GM20431 (cell line): ENCODE measurements at regions not wholly inside any gene's neighbourhood (a gene's known extent, or its start where the extent isn't known, plus 50 kb on each side); places are given as distances from the start of the nearest gene placed in this dataset.
"Not testable (repeated sequence)": the region's sequence is repeated elsewhere in the genome, so short reads cannot be mapped to it uniquely, and the experiment has no call there.

ENCODE experiments used
- in situ Hi-C: fragments of 300-500 bp; cut with MseI, MboI; formaldehyde crosslinking; loops from one replicate; pipeline ENCODE4 v1.15.0; 2020; ENCODE audit warnings: low sequenced_read_pairs; ENCODE audit not compliant: unreplicated experiment

DNA sequence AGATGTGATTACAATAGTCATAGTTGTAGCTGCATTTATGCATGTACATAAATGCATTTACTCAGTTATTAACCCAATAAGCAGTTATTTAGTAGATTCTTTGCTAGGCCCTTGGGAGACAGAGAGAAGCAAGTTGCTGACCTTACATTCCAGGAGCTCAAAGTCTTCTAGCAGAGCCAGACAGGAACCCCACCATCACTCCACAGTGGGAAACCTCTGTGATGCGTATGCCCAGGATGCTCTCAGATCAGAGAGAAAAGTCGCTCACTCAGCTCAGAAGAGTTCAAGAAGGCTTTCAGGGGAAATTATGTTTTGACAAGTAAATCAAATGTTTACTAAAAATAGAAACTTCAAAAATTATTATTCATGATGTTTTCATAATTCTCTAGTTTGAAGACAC, 146.3 kb upstream of the EXOC2 start:
- in situ Hi-C loops = no loop called here

DNA sequence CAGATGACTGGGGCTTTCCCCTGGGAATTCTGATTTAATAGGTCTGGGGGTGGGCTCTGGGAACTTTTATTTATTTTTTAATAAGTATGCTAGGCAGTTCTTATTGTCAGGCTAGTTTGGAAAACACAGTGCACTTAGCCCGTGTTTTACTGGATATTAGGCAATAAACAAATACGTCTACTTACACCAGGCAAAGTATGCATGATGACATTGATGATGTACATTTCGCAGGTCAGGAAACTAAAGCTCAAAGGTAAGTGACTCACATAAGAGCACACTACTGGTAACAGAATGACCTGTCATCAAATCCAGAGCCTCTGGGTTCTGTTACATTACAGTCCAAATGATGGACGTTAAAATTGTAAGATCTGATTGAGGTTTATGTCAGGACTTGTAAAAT, 144.4 kb upstream of the EXOC2 start:
- in situ Hi-C loops = no loop called here

DNA sequence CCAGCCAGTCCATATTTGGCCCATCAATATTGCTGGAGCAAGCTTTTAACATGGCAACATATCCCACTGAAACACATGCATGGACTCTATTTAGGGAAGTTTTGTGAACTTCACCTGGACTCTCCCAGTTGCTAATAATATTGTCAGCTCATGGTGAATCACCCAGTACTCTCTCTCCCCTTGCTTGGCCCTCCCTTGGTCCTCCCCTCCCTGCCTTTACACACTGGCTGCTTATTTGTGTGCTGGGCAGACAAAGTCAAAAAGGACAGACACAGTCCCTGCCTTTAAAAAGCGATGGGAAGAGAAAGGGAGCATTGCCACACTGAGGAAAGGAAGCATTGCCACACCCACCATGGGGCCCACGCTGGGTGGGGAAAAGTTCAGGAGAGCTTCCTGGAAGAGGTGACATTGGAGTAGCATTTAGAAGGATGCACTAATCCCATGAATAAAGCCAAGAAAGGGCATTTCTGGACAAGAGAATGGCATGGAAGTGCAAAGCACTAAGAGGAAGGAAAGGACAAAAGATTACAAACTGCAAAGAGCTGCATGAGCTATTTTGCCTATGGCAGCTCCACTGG, 143.4 kb upstream of the EXOC2 start:
- in situ Hi-C loops = no loop called here

DNA sequence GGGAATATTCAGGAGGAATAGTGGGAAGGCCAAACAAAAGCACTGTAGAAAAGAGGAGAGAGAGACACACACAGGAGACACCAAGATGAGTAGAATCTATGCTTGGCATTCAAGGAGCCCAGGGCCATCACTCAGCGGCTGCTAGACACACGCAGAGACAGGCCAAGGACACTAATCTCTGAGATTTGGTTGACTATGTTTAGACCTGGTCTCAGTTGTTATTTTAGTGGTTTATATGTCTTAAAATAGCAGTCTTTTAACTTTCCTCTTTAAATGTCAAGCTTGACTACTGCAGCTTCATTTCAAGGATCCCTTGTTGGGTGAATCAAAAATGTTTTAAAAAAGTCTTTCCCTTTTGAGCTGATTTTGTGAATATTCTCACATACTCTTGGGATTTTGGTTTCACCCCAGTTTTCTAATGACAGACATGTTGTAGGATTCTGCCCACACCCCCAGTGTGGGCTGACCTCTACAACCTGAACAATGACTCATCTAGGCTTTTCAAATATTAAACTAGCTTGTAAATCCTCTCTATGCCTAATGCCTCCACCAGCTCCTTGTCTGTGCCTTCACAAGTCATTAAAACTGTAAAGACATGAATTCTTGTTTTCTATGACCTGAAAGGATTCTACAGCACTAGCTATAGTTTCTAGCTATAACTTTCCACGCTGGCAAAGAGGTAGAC, 142.7 kb upstream of the EXOC2 start:
- in situ Hi-C loops = no loop called here

DNA sequence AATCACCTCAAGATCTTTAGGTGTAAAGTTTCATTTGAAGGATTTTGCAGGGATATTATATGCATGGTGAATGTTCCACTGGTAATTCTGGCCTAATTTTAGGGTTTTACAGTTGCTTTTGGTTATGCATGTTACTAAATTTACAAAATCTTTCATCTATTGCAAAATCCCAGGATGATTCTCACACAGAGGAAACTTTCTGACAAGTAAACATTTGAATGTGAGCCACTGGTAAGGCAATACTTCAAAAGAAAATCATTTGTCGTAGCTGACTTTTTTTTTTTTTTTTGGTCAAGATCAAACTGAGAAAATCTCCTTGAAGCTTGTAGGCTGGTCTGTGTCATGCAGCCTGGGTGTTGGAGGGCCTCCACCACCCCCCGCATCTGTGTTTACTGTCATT, 141.9 kb upstream of the EXOC2 start:
- in situ Hi-C loops = no loop called here

DNA sequence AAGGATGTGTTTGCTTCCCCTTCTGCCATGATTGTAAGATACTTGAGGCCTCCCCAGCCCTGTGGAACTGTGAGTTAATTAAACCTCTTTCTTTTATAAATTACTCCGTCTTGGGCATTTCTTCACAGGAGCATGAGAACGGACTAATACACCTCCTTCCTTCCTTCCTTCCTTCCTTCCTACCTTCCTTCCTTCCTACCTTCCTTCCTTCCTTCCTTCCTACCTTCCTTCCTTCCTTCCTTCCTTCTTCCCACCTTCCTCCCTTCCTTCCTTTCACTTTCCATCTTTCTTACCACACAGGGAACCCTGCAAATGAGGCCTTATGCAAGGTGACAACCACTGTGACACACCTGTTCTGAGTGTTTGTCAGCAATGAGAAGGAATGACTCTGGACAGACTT, 141.3 kb upstream of the EXOC2 start:
- in situ Hi-C loops = no loop called here

DNA sequence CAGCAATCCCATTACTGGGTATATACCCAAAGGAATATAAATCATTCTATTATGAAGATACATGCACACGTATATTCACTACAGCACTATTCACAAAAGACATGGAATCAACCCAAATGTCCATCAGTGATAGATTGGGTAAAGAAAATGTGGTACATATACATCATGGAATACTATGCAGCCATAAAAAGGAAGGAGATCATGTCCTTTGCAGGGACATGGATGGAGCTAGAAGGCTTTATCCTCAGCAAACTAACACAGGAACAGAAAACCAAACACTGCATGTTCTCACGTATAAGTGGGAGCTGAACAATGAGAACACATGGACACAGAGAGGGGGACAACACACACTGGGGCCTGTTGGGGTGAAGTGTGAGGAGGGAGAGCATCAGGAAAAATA, 139.9 kb upstream of the EXOC2 start:
- in situ Hi-C loops = not testable (repeated sequence)

DNA sequence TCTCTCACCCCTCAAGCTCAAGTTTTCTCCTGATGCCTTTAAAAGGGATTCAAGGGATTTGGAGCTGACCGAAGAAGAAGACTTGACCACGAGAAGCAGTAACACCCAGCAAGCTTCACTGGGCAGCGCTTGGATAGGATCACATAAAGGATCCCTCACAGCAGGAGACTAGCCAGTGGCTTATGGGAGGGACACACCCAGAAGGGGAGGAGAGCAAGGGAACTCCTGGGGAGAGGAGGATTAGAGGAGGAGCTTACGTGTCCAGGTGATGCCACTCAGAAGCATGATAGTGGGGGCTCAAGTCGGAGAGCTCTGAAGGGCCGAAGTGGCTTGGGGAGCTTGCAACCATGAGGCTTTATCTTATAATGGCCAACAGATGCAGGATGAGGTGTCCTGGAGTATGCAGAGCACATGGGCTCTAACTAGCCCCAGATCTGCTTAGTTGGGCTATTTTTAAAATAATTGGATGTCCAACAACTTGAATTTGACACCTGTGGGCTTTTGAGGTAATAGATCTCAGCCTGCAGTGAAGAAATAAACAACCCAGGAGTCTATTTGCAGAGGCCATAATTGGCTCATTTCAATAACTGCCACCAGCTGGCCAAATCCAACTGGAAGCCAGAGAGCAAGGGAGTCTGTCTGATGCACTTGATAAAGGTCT, 137.9 kb upstream of the EXOC2 start:
- in situ Hi-C loops = no loop called here

DNA sequence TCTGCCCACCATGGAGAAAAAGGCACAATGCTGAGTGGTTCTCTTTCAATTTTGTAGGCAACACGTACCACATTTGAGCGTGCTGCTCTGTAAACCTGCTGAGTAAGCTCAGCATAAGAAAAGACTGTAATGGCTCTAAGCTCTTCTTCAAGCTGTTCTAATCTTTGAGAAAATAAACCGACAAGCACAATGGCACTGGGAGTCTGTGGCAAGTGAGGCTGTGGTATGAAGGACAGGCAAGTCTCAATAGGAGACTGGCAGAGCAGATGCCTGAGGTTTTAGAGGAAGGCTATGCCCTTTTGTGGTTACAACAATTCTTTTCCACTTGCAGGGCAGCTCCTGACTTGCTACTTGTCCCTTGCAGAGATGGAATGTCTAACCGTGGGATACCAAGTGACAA, 136.7 kb upstream of the EXOC2 start:
- in situ Hi-C loops = no loop called here

DNA sequence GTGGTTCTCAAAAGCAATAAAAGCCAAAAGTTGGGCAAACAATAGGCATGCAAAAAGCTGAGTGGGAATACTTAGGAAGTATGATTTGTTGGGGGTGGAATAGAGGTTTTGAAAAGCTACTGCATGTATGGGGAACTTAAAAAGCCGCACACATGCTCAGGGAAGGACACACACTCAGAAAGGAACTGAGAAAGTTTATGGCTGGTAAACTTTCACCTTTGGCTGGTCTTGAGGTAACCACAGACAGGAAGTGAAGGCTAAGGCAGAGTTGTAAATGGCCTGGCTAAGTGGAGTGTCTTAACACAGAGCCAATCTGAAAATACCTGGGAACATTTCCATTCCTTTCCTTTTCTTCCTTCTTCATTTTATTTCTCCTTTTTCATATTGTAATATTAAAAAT, 134.5 kb upstream of the EXOC2 start:
- in situ Hi-C loops = no loop called here

DNA sequence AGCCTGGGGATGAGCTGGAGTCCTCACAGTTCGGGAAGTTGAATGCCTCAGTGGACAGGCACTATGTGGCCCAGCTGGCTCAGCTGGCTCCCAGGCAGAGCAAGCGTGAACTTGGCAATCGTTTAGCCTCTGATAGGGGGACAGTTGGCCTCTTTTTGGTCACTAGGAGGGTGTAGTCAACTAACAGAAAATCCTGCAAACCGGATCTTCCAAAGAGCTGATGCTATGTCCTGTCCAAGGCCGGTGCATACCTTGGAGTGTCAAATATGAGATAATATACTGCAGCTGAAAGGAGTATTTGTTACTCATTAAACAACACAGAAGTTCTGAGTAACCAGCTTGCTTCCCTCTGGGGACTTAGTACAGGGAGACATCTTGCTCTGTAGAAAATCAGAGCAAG, 126.2 kb upstream of the EXOC2 start:
- in situ Hi-C loops = no loop called here

DNA sequence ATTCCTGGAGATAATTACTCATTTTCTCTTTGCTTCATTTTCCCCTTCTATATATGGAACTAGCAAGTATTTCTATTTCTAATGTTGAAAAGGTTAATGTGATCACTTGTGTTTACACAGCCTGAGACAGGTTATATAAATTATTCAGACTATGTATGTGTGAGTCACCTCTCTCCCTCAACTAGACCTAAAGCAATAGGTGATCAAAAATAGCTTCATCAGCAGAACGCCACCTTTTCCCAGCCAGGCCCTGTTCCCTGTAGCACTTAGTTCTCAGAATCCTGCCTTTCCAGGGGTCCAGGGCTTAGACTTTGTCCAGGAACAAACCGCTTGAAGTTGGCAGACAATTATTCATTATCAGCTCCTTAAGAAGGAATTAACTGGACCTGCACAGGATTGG, 125.3 kb upstream of the EXOC2 start:
- in situ Hi-C loops = no loop called here

DNA sequence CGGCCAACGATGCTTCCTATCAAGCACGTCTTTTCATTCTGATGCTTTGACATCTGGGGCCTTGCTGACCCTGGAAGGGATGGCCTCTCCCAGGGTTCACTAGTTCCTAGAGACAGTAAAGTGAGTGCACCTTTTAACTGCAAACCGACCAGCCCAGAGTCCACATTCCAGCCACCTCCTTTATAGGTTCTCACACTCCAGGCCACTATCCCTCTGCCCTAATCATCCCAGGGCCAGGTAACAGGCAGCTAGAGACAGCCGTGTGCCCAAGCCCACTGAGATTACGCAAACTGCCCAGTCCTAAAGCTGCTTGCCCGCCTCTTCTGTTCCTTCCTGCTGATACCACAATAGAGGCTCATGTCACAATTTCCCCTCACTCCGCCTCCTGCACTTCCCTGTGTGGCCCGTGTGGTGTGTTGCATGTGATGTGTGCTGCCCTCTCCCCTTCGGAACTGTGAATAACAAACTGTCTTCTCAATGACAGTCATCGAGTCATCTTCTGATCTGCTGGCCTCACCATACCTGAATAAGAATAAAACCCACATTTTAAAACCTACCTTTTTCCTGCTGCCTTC, 123.7 kb upstream of the EXOC2 start:
- in situ Hi-C loops = no loop called here

DNA sequence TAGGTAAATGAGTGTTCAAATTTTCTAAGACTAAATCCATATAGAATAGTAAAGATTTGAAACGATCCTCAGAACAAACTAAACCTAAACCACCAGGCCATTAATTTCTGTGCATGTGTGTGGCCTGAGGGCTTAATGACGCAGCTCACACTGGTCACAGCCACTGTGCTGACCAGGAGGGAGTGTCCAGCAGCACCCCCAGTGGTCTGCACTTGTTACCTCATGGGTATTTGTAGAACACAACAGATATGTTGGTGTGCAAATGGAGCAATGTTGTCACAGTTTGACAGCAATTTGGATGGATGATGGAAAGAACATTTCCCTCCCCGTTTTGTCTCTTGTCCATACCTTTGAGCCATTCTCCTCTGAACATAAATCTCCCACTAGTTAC, 122.4 kb upstream of the EXOC2 start:
- in situ Hi-C loops = no loop called here

DNA sequence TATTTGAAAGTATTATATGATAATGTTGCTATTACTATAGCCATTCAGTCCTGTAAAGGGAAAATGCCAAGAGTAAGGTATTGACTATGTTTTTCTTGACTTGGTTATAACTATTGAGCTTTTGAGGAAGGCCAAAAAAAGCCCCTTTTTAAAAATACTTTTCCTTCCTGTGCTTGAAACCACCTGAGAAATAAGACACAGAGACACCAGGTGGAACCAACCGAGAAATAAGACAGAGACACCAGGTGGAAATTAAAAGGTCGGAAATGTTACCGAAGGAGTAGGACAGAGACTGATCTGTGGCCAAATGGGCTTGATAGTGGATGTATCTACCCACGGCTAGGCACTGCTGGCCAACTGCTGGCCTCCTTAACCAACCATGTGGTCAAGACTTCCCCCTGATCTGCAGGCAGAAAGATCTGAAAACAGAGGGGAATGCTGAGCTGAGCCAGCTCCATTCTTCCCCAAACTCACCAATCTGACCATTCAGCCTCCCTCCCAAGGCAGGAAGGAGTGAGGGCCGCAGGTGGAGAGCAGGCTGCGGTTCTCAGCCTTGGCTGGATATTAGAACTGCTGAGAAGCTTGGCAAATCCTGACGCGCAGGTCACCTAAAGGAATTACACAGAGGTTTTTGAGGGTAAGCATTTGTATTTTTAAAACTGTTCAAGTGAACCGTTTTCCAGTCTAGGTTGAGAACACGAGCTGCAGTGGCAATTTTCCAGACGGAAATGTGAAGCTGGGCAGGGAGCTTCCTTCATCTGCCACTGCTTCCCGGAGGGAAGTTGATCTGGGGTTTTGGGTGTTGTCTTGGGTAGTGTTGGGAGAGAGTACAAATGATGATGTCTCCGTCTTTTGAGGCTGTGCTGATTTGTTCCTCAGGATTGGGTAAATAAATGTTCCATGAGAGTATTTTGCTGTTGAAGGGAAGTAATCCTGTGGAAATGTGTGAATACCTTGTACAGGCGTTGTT, 121.7 kb upstream of the EXOC2 start:
- in situ Hi-C loops = no loop called here

DNA sequence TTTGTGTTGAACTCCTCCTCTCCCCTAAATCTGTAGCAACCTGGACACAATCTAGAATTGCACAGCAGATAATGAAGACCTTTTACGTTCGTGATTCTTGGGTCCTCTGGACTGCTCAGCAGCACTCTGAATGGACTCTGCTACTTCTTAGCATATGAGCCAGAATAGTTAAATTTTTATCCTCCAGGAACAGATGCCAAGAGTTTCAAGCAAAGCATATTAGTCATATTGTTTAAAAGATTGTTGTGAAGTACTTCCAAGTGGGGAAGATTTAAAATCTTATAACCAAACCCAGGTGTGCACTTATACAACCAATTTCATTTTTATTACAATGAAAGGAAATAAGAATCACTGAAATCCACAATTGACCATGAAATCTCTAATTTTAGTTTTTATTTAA, 118.9 kb upstream of the EXOC2 start:
- in situ Hi-C loops = no loop called here

DNA sequence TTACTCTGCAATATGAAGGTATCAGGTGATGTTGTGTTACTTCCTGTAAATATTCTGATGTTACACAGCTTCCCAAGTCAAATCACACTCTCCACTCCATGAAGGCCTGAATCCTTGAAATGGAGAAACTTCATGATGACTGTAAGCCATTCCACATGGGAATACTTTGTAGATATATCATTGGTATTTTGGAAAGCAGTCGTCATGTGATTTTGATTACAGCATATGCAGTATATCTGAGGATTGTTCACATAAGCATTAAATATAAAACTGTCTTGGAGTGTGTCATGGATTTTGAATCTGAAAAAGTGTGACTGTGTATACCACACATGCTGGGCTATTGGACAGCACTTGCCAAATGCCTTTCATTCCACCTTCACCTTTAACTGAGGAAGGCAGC, 118.3 kb upstream of the EXOC2 start:
- in situ Hi-C loops = no loop called here

DNA sequence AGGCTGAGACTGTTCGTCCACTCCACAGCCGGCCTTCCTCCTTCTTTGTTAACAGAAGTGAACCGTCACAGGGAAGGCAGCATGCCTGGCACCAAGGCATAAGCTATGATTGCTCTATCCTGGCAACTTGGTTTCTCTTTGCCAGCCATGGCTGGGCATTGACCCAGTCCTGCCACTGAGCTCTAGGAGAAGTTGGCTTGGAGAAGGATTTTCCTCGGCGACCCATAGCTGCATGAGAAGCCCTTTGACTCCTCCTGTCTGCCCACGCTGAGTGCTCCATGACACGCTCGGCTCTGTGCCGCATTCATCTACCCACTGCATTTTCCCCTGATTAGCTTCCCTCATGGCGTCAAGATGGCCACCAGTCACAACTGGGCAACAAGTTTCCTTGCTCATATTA, 111.8 kb upstream of the EXOC2 start:
- in situ Hi-C loops = no loop called here

DNA sequence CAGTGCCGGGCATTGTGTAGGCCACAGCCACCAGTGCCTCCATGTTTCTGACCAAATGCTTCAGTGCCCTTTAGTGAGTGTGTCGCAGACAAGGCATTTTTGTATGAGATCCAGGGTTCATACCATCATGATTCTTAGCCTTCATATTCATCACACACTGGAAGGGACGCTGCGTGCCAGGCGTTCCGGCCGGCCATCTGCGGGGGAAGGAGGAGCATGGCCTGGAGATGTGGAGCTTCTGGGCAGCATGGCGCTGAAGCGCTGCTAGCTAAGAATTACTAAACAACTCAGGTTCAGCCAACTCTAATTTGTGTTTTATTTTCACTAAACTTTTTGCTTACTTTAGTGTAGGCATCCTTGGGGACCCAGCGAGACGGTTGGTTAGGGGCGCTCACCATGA, 111.4 kb upstream of the EXOC2 start:
- in situ Hi-C loops = no loop called here

DNA sequence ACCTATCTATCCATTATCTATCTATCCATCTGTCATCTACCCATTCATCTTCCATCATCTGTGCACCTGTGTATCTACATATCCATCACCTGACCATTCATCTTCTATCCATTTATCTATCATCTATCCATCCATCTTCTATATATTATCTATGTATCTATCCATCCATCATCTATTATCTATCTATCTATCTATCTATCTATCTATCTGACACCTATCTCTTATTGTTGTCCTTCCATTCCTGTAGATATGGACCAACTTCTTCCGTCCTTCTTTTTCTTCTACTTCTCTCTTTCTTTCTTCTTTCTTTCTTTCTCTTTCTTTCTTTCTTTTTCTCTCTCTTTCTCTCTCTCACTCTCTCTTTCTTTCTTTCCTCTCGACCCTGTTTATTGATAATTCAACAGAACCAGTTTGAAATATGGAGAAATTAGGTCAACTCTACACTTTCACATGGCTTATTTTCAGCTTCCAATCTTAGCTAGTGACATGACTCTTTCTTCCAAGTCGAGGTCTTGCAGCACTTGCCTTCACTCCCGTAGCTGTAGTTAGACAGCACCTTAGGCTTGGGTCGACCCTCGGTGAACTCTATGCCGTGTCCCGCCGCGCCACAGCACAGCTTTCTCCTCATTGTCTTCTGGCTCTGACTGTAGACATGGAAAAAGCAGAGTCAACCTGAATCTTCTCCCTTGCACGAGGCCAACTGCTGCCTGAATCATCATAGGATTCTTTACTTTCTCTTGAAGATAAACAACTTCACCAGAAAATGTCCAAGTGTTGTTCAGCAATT, 110.4 kb upstream of the EXOC2 start:
- in situ Hi-C loops = no loop called here
